HEK293T (cell line): ENCODE measurements at regions not wholly inside any gene's neighbourhood (a gene's known extent, or its start where the extent isn't known, plus 50 kb on each side); places are given as distances from the start of the nearest gene placed in this dataset.

ENCODE experiments used
- ARNT ChIP-seq: fragments of 450-650 bp; IDR thresholded peaks from 2 replicates; pipeline ENCODE4 v1.6.1; 2017; ENCODE audit warnings: mild to moderate bottlenecking
- BHLHE40 ChIP-seq: fragments of 450-650 bp; IDR thresholded peaks from 2 replicates; pipeline ENCODE4 v1.6.1; 2016; ENCODE audit warnings: mild to moderate bottlenecking, moderate library complexity, borderline replicate concordance
- ELF4 ChIP-seq: fragments of 450-650 bp; IDR thresholded peaks from 2 replicates; pipeline ENCODE4 v1.6.1; 2017; ENCODE audit warnings: antibody characterized with exemption
- FOXA1 ChIP-seq: fragments of 450-650 bp; IDR thresholded peaks from 2 replicates; pipeline ENCODE4 v1.6.1; 2016; ENCODE audit warnings: mild to moderate bottlenecking
- FOXK2 ChIP-seq: fragments of 450-650 bp; IDR thresholded peaks from 2 replicates; pipeline ENCODE4 v1.6.1; 2016; ENCODE audit warnings: mild to moderate bottlenecking
- FOXM1 ChIP-seq: fragments of 450-650 bp; IDR thresholded peaks from 2 replicates; pipeline ENCODE4 v1.6.1; 2017; ENCODE audit warnings: mild to moderate bottlenecking, borderline replicate concordance
- HDGF ChIP-seq: fragments of 450-650 bp; IDR thresholded peaks from 2 replicates; pipeline ENCODE4 v1.6.1; 2017; ENCODE audit warnings: antibody characterized with exemption, borderline replicate concordance
- NFRKB ChIP-seq: fragments of 450-650 bp; IDR thresholded peaks from 2 replicates; pipeline ENCODE4 v1.6.1; 2016; ENCODE audit warnings: mild to moderate bottlenecking, moderate library complexity
- PKNOX1 ChIP-seq: fragments of 450-650 bp; IDR thresholded peaks from 2 replicates; pipeline ENCODE4 v1.6.1; 2016
- SP1 ChIP-seq: fragments of 450-650 bp; IDR thresholded peaks from 2 replicates; pipeline ENCODE4 v1.6.1; 2017
- SUZ12 ChIP-seq: fragments of 450-650 bp; IDR thresholded peaks from 2 replicates; pipeline ENCODE4 v1.6.1; 2016; ENCODE audit warnings: mild to moderate bottlenecking
- ZNF384 ChIP-seq: fragments of 450-650 bp; IDR thresholded peaks from 2 replicates; pipeline ENCODE4 v1.6.1; 2016

- TF ChIP-seq NFRKB (no peak), SP1 (no peak), ARNT (no peak), ZNF384 (no peak), PKNOX1 (no peak), SUZ12 (no peak), FOXM1 (no peak), FOXA1 (no peak), ELF4 (no peak), BHLHE40 (no peak), HDGF (no peak), FOXK2 (no peak)
These were observed 79.1 kb upstream of the FMNL2 start for GRCh38 chr2:152255918-152256317.
